PFSK-1 (cell line): ENCODE measurements at regions not wholly inside any gene's neighbourhood (a gene's known extent, or its start where the extent isn't known, plus 50 kb on each side); places are given as distances from the start of the nearest gene placed in this dataset.

Experiments
- POLR2AphosphoS5 ChIP-seq: IDR thresholded peaks from 2 replicates; pipeline ENCODE4 v1.6.1; 2012; ENCODE audit warnings: low read depth, mild to moderate bottlenecking, control low read depth, low read length, moderate library complexity
- TF ChIP-seq, protein P1 (sequence below), 2 experiments: IDR thresholded peaks; 2 replicates each; pipeline versions ENCODE4 v1.6.1 to v1.8.0; 2011 to 2012; ENCODE audit warnings: low read depth in 2 of 2, low read length in 2 of 2, control low read depth in 1 of 2, inconsistent platforms in 1 of 2, mild to moderate bottlenecking in 1 of 2, moderate library complexity in 1 of 2; ENCODE audit not compliant: insufficient read depth in 1 of 2

DNA sequence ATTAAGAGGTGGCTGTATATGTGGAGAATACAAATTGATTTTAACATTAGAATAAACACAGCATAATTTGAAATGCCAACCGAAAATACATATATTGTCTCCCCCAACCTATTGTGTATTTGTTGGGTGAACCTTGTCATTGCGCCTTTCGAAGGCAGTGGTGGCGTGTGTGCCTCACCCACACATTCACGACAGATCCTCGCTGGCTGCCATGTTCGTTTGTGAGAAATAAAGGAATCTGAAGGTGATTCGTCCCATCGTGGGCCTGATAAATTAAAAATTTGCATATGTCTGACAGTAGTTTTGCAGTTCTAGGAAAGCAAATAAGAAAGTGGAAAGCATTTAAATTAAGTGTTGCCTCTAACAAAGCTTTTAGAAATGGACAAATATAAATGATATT lies 222.8 kb upstream of the TOPAZ1 start:
- no peak for TF ChIP-seq POLR2AphosphoS5
- TF ChIP-seq, protein P1, sequence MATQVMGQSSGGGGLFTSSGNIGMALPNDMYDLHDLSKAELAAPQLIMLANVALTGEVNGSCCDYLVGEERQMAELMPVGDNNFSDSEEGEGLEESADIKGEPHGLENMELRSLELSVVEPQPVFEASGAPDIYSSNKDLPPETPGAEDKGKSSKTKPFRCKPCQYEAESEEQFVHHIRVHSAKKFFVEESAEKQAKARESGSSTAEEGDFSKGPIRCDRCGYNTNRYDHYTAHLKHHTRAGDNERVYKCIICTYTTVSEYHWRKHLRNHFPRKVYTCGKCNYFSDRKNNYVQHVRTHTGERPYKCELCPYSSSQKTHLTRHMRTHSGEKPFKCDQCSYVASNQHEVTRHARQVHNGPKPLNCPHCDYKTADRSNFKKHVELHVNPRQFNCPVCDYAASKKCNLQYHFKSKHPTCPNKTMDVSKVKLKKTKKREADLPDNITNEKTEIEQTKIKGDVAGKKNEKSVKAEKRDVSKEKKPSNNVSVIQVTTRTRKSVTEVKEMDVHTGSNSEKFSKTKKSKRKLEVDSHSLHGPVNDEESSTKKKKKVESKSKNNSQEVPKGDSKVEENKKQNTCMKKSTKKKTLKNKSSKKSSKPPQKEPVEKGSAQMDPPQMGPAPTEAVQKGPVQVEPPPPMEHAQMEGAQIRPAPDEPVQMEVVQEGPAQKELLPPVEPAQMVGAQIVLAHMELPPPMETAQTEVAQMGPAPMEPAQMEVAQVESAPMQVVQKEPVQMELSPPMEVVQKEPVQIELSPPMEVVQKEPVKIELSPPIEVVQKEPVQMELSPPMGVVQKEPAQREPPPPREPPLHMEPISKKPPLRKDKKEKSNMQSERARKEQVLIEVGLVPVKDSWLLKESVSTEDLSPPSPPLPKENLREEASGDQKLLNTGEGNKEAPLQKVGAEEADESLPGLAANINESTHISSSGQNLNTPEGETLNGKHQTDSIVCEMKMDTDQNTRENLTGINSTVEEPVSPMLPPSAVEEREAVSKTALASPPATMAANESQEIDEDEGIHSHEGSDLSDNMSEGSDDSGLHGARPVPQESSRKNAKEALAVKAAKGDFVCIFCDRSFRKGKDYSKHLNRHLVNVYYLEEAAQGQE (IDR thresholded peaks at IDR 0.05; ENCODE audit: insufficient read depth in 1 of 2, low read depth in 2 of 2, low read length in 2 of 2): no peak
